Neural cell (in vitro differentiated cells): ENCODE measurements at regions not wholly inside any gene's neighbourhood (a gene's known extent, or its start where the extent isn't known, plus 50 kb on each side); places are given as distances from the start of the nearest gene placed in this dataset.

Experiments used
- H2AFZ ChIP-seq: fragments of 200-600, 300-800 bp; sonication (generic), shearing (Covaris generic); 2 replicates; pipeline ENCODE4 v1.6.0; 2014; ENCODE audit warnings: low read depth, mild to moderate bottlenecking, antibody characterized with exemption, low read length, moderate library complexity
- H3F3A ChIP-seq: fragments of 200-600 bp; shearing (Covaris generic); 2 replicates; pipeline ENCODE4 v1.6.1; 2016; ENCODE audit warnings: mild to moderate bottlenecking, moderate library complexity, mixed read lengths, antibody characterized with exemption, low read length; ENCODE audit not compliant: insufficient read depth, poor library complexity, severe bottlenecking
- H3K27ac ChIP-seq: fragments of 200-600, 300-800 bp; sonication (generic), shearing (Covaris generic); 2 replicates; pipeline ENCODE4 v1.5.1; 2014; ENCODE audit warnings: mild to moderate bottlenecking, low read length, moderate library complexity
- H3K27me3 ChIP-seq: fragments of 300-800, 200-600 bp; sonication (generic), shearing (Covaris generic); 2 replicates; pipeline ENCODE4 v1.6.0; 2014; ENCODE audit warnings: mild to moderate bottlenecking, low read depth, low read length, moderate library complexity; ENCODE audit not compliant: insufficient read depth
- H3K36me3 ChIP-seq: fragments of 300-800, 200-600 bp; sonication (generic), shearing (Covaris generic); 2 replicates; pipeline ENCODE4 v1.5.1; 2014; ENCODE audit warnings: mild to moderate bottlenecking, antibody characterized with exemption, low read length, moderate library complexity; ENCODE audit not compliant: insufficient read depth
- H3K4me2 ChIP-seq: fragments of 300-800, 200-600 bp; sonication (generic), shearing (Covaris generic); 2 replicates; pipeline ENCODE4 v1.6.0; 2014; ENCODE audit warnings: mild to moderate bottlenecking, low read length
- H3K4me3 ChIP-seq: fragments of 300-800, 200-600 bp; sonication (generic), shearing (Covaris generic); 2 replicates; pipeline ENCODE4 v1.5.1; 2014; ENCODE audit warnings: mild to moderate bottlenecking, low read length, moderate library complexity
- H3K79me2 ChIP-seq: fragments of 200-600 bp; shearing (Covaris generic); replicated peaks from 2 replicates; pipeline ENCODE4 v1.6.0; 2014; ENCODE audit warnings: mild to moderate bottlenecking, low read length, moderate library complexity; ENCODE audit not compliant: insufficient read depth
- H3K9ac ChIP-seq: fragments of 300-800, 200-600 bp; sonication (generic), shearing (Covaris generic); 2 replicates; pipeline ENCODE4 v1.6.1; 2016; ENCODE audit warnings: mild to moderate bottlenecking, low read length, mixed read lengths
- H3K9me2 ChIP-seq: fragments of 200-600 bp; shearing (Covaris generic); 2 replicates; pipeline ENCODE4 v1.6.1; 2016; ENCODE audit warnings: mild to moderate bottlenecking, low read length, mixed read lengths; ENCODE audit not compliant: insufficient read depth
- H3K9me3 ChIP-seq: fragments of 200-600, 300-800 bp; sonication (generic), shearing (Covaris generic); 2 replicates; pipeline ENCODE4 v1.6.1; 2016; ENCODE audit warnings: mild to moderate bottlenecking, mixed run types, low read length, moderate library complexity, mixed read lengths
- H4K20me1 ChIP-seq: fragments of 200-600 bp; shearing (Covaris generic); 2 replicates; pipeline ENCODE4 v1.6.1; 2016; ENCODE audit warnings: mild to moderate bottlenecking, mixed run types; ENCODE audit not compliant: insufficient read depth
- CTCF ChIP-seq: fragments of 450-650 bp; IDR thresholded peaks from 2 replicates; pipeline ENCODE4 v1.5.1; 2014; ENCODE audit warnings: antibody characterized with exemption, mild to moderate bottlenecking, moderate library complexity; ENCODE audit not compliant: poor library complexity, severe bottlenecking
- EP300 ChIP-seq: fragments of 450-650 bp; conservative IDR thresholded peaks from 2 replicates; pipeline ENCODE4 v1.6.1; 2014; ENCODE audit warnings: antibody characterized with exemption, mild to moderate bottlenecking, moderate library complexity; ENCODE audit not compliant: poor library complexity, severe bottlenecking
- EZH2 ChIP-seq: fragments of 200-600, 300-800 bp; shearing (Covaris generic), sonication (generic); IDR thresholded peaks from 2 replicates; pipeline ENCODE4 v1.6.1; 2014; ENCODE audit warnings: antibody characterized with exemption, low read length, borderline replicate concordance, mild to moderate bottlenecking; ENCODE audit not compliant: insufficient read depth, poor library complexity, severe bottlenecking
- MXI1 ChIP-seq: fragments of 450-650 bp; conservative IDR thresholded peaks from 2 replicates; pipeline ENCODE4 v1.6.1; 2014; ENCODE audit warnings: antibody characterized with exemption, mild to moderate bottlenecking; ENCODE audit not compliant: poor library complexity, severe bottlenecking
- POLR2AphosphoS5 ChIP-seq: IDR thresholded peaks from 2 replicates; pipeline ENCODE4 v1.6.1; 2012
- RAD21 ChIP-seq: fragments of 450-650 bp; conservative IDR thresholded peaks from 2 replicates; pipeline ENCODE4 v1.6.1; 2014; ENCODE audit warnings: antibody characterized with exemption, mild to moderate bottlenecking, moderate library complexity
- SMC3 ChIP-seq: fragments of 450-650 bp; conservative IDR thresholded peaks from 2 replicates; pipeline ENCODE4 v1.6.1; 2014; ENCODE audit warnings: antibody characterized with exemption, mild to moderate bottlenecking, moderate library complexity; ENCODE audit not compliant: poor library complexity
- TAF1 ChIP-seq: IDR thresholded peaks from 2 replicates; pipeline ENCODE4 v1.6.1; 2012; ENCODE audit warnings: low read depth
- TF ChIP-seq, protein P1 (sequence below): IDR thresholded peaks from 2 replicates; pipeline ENCODE4 v1.6.1; 2012; ENCODE audit warnings: borderline replicate concordance

GRCh38 chr18:70600225-70600925 is 311.5 kb downstream of the SOCS6 start:
- H3K79me2 ChIP-seq, result no peaks in the 10 kb centered on the region
- no peak overlapping the region for H3K9ac ChIP-seq
- no peaks in the 10 kb centered on the region for H3K27me3 ChIP-seq
- H4K20me1 ChIP-seq, result no peaks in the 10 kb centered on the region
- H3K4me3 ChIP-seq, result no peak overlapping the region
- H3K9me2 ChIP-seq, result no peaks in the 10 kb centered on the region
- no peak overlapping the region for H3K27ac ChIP-seq
- no peaks in the 10 kb centered on the region for H3K36me3 ChIP-seq
- TF ChIP-seq EP300, result no peak
- TF ChIP-seq MXI1, result no peak
- TF ChIP-seq, protein P1, sequence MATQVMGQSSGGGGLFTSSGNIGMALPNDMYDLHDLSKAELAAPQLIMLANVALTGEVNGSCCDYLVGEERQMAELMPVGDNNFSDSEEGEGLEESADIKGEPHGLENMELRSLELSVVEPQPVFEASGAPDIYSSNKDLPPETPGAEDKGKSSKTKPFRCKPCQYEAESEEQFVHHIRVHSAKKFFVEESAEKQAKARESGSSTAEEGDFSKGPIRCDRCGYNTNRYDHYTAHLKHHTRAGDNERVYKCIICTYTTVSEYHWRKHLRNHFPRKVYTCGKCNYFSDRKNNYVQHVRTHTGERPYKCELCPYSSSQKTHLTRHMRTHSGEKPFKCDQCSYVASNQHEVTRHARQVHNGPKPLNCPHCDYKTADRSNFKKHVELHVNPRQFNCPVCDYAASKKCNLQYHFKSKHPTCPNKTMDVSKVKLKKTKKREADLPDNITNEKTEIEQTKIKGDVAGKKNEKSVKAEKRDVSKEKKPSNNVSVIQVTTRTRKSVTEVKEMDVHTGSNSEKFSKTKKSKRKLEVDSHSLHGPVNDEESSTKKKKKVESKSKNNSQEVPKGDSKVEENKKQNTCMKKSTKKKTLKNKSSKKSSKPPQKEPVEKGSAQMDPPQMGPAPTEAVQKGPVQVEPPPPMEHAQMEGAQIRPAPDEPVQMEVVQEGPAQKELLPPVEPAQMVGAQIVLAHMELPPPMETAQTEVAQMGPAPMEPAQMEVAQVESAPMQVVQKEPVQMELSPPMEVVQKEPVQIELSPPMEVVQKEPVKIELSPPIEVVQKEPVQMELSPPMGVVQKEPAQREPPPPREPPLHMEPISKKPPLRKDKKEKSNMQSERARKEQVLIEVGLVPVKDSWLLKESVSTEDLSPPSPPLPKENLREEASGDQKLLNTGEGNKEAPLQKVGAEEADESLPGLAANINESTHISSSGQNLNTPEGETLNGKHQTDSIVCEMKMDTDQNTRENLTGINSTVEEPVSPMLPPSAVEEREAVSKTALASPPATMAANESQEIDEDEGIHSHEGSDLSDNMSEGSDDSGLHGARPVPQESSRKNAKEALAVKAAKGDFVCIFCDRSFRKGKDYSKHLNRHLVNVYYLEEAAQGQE, result no peak
- TF ChIP-seq POLR2AphosphoS5, result no peak
- TF ChIP-seq EZH2, result no peak
- no peak for TF ChIP-seq CTCF
- no peak for TF ChIP-seq RAD21
- TF ChIP-seq TAF1, result no peak
- no peak for TF ChIP-seq SMC3
- H3F3A ChIP-seq, result no peaks in the 10 kb centered on the region
- H2AFZ ChIP-seq, result no peak overlapping the region
- H3K4me2 ChIP-seq, result no peak overlapping the region
- no peaks in the 10 kb centered on the region for H3K9me3 ChIP-seq

GRCh38 chr18:70598406-70598805 is 309.6 kb downstream of the SOCS6 start:
- Histone ChIP-seq H3K27ac (no peak overlapping the region), H3K4me3 (no peak overlapping the region), H2AFZ (no peak overlapping the region), H3K27me3 (no peaks in the 10 kb centered on the region), H3K79me2 (no peaks in the 10 kb centered on the region), H3K4me2 (no peak overlapping the region), H3F3A (no peaks in the 10 kb centered on the region), H3K36me3 (no peaks in the 10 kb centered on the region), H3K9me2 (no peaks in the 10 kb centered on the region), H3K9ac (no peak overlapping the region), H4K20me1 (no peaks in the 10 kb centered on the region), H3K9me3 (no peaks in the 10 kb centered on the region)
- no peak for TF ChIP-seq TAF1
- no peak for TF ChIP-seq POLR2AphosphoS5
- no peak for TF ChIP-seq EZH2
- TF ChIP-seq MXI1, result no peak
- TF ChIP-seq, protein P1, result no peak
- TF ChIP-seq EP300, result no peak
